BE2C (cell line): ENCODE measurements at regions not wholly inside any gene's neighbourhood (a gene's known extent, or its start where the extent isn't known, plus 50 kb on each side); places are given as distances from the start of the nearest gene placed in this dataset.

Experiments
- DNase-seq: peaks from one replicate; pipeline ENCODE4 v3.0.0-alpha.2; 2020
- H3K27me3 ChIP-seq: fragments of 250-450 bp; sonication (Bioruptor Pico); 2 replicates; pipeline ENCODE4 v1.5.1; 2020; ENCODE audit warnings: mild to moderate bottlenecking
- H3K36me3 ChIP-seq: fragments of 250-450 bp; sonication (Bioruptor Pico); 2 replicates; pipeline ENCODE4 v1.5.1; 2020; ENCODE audit warnings: mild to moderate bottlenecking
- H3K4me1 ChIP-seq: fragments of 250-450 bp; sonication (Bioruptor Pico); 2 replicates; pipeline ENCODE4 v1.5.1; 2020
- H3K4me3 ChIP-seq: 2 replicates; pipeline ENCODE4 v1.5.1; 2011; ENCODE audit warnings: low read depth, low read length
- H3K9me3 ChIP-seq: fragments of 250-450 bp; sonication (Bioruptor Pico); 2 replicates; pipeline ENCODE4 v1.5.1; 2020
- CTCF ChIP-seq: IDR thresholded peaks from 2 replicates; pipeline ENCODE4 v1.5.1; 2012; ENCODE audit warnings: mild to moderate bottlenecking, low read depth, low read length

- Histone ChIP-seq H3K36me3 (no peaks in the 10 kb centered on the region), H3K27me3 (no peaks in the 10 kb centered on the region), H3K9me3 (no peaks in the 10 kb centered on the region), H3K4me1 (no peaks in the 10 kb centered on the region), H3K4me3 (no peak overlapping the region)
- TF ChIP-seq CTCF, result no peak
- DNase-seq, result no peak
Observed at GRCh38 chr10:2431961-2432360, 635.4 kb upstream of the PFKP start.

- Histone ChIP-seq H3K36me3 (no peaks in the 10 kb centered on the region), H3K27me3 (no peaks in the 10 kb centered on the region), H3K4me1 (no peaks in the 10 kb centered on the region), H3K4me3 (no peak overlapping the region), H3K9me3 (no peaks in the 10 kb centered on the region)
- TF ChIP-seq CTCF, result no peak
- DNase-seq, result no peak
Observed at GRCh38 chr10:2427412-2427811, 639.9 kb upstream of the PFKP start.

GRCh38 chr10:2425320-2425719 is 642.0 kb upstream of the PFKP start:
- DNase-seq, result no peak

GRCh38 chr10:2414562-2414961 is 652.8 kb upstream of the PFKP start:
- no peaks in the 10 kb centered on the region for H3K9me3 ChIP-seq

More at GRCh38 chr10:2425320-2425719, 642.0 kb upstream of the PFKP start:
- H3K36me3 ChIP-seq, result no peaks in the 10 kb centered on the region
- no peaks in the 10 kb centered on the region for H3K27me3 ChIP-seq
- TF ChIP-seq CTCF, result no peak
- H3K4me3 ChIP-seq, result no peak overlapping the region
- no peaks in the 10 kb centered on the region for H3K4me1 ChIP-seq
- no peaks in the 10 kb centered on the region for H3K9me3 ChIP-seq

GRCh38 chr10:2414039-2414438 is 653.3 kb upstream of the PFKP start:
- TF ChIP-seq CTCF, result no peak
- Histone ChIP-seq H3K9me3 (no peaks in the 10 kb centered on the region), H3K27me3 (no peaks in the 10 kb centered on the region), H3K36me3 (no peaks in the 10 kb centered on the region), H3K4me1 (no peaks in the 10 kb centered on the region), H3K4me3 (no peak overlapping the region)
- no peak for DNase-seq

More at GRCh38 chr10:2414562-2414961, 652.8 kb upstream of the PFKP start:
- TF ChIP-seq CTCF, result no peak
- no peaks in the 10 kb centered on the region for H3K27me3 ChIP-seq
- DNase-seq, result no peak
- H3K4me1 ChIP-seq, result no peaks in the 10 kb centered on the region
- H3K36me3 ChIP-seq, result no peaks in the 10 kb centered on the region
- no peak overlapping the region for H3K4me3 ChIP-seq

- no peak for TF ChIP-seq CTCF
- H3K4me1 ChIP-seq, result no peaks in the 10 kb centered on the region
- no peak overlapping the region for H3K4me3 ChIP-seq
- no peaks in the 10 kb centered on the region for H3K36me3 ChIP-seq
- no peaks in the 10 kb centered on the region for H3K9me3 ChIP-seq
- no peaks in the 10 kb centered on the region for H3K27me3 ChIP-seq
- DNase-seq, result no peak
Observed at GRCh38 chr10:2410049-2410448, 657.3 kb upstream of the PFKP start.
